SK-N-SH (cell line): ENCODE measurements at regions not wholly inside any gene's neighbourhood (a gene's known extent, or its start where the extent isn't known, plus 50 kb on each side); places are given as distances from the start of the nearest gene placed in this dataset.

Experiments
- CTCF ChIA-PET: fragments of 300-600, 350-600 bp; formaldehyde crosslinking; extraction: SDS; loops from one replicate; lab custom pipeline; 2021; lab: Yijun Ruan, JAX
- POLR2A ChIA-PET: fragments of 350-600 bp; sonication (Branson Sonifier 250); formaldehyde crosslinking; extraction: SDS; loops from one replicate; lab custom pipeline; 2020; ENCODE audit warnings: antibody characterized with exemption, inconsistent platforms; lab: Yijun Ruan, JAX
- DNase-seq: peaks from one replicate; pipeline ENCODE4 v3.0.0; 2012
- H2AFZ ChIP-seq: fragments of 200-600 bp; sonication (generic); 2 replicates; pipeline ENCODE4 v1.8.1; 2016; ENCODE audit warnings: antibody characterized with exemption, mild to moderate bottlenecking, low read depth
- H3F3A ChIP-seq: fragments of 200-600 bp; sonication (generic); replicated peaks from 2 replicates; pipeline ENCODE3; 2016; ENCODE audit warnings: antibody characterized with exemption, mild to moderate bottlenecking; ENCODE audit not compliant: insufficient read depth
- H3K27ac ChIP-seq, 2 experiments: fragments of 200-500 bp in 1 of 2; fragments of 200-600 bp in 1 of 2; sonication (Bioruptor generic) in 1 of 2; sonication (generic), shearing (Covaris generic) in 1 of 2; 2 replicates each; pipeline versions ENCODE4 v1.5.1 to v1.6.1; 2014 to 2016; ENCODE audit warnings: low read depth in 2 of 2, inconsistent platforms in 1 of 2, low read length in 1 of 2, mild to moderate bottlenecking in 1 of 2, mixed read lengths in 1 of 2
- H3K27me3 ChIP-seq: fragments of 200-600 bp; sonication (generic), shearing (Covaris generic); 2 replicates; pipeline ENCODE4 v1.6.1; 2016; ENCODE audit warnings: mixed run types; ENCODE audit not compliant: insufficient read depth
- H3K36me3 ChIP-seq, 2 experiments: fragments of 200-500 bp in 1 of 2; fragments of 200-600 bp in 1 of 2; sonication (Bioruptor generic) in 1 of 2; sonication (generic) in 1 of 2; replicated peaks in 1 of 2; 2 replicates each; pipeline versions ENCODE3 to v1.5.1; 2014 to 2016; ENCODE audit warnings: low read length in 1 of 2, mild to moderate bottlenecking in 1 of 2; ENCODE audit not compliant: insufficient read depth in 2 of 2, control insufficient read depth in 1 of 2
- H3K4me1 ChIP-seq, 2 experiments: fragments of 200-500 bp in 1 of 2; fragments of 200-600 bp in 1 of 2; sonication (Bioruptor generic) in 1 of 2; sonication (generic), shearing (Covaris generic) in 1 of 2; 2 replicates each; pipeline versions ENCODE4 v1.5.1 to v1.6.1; 2014 to 2016; ENCODE audit warnings: low read depth in 1 of 2, low read length in 1 of 2, mixed run types in 1 of 2; ENCODE audit not compliant: insufficient read depth in 2 of 2, control insufficient read depth in 1 of 2
- H3K4me2 ChIP-seq: fragments of 200-600 bp; sonication (generic), shearing (Covaris generic); 2 replicates; pipeline ENCODE4 v1.6.1; 2017; ENCODE audit warnings: mixed run types
- H3K4me3 ChIP-seq, 2 experiments: fragments of 200-500 bp in 1 of 2; fragments of 200-600 bp in 1 of 2; sonication (Bioruptor generic) in 1 of 2; sonication (generic), shearing (Covaris generic) in 1 of 2; 2 replicates each; pipeline versions ENCODE4 v1.5.1 to v1.8.1; 2014 to 2016; ENCODE audit warnings: low read depth in 2 of 2, inconsistent platforms in 1 of 2, low read length in 1 of 2, mild to moderate bottlenecking in 1 of 2, mixed read lengths in 1 of 2, moderate library complexity in 1 of 2
- H3K79me2 ChIP-seq: fragments of 200-600 bp; sonication (generic); 2 replicates; pipeline ENCODE4 v1.8.1; 2017; ENCODE audit warnings: mild to moderate bottlenecking; ENCODE audit not compliant: insufficient read depth
- H3K9ac ChIP-seq: fragments of 200-600 bp; sonication (generic); 2 replicates; pipeline ENCODE4 v1.6.1; 2017; ENCODE audit warnings: mixed run types
- H3K9me2 ChIP-seq: fragments of 200-600 bp; sonication (generic); 2 replicates; pipeline ENCODE4 v1.6.1; 2017; ENCODE audit warnings: mixed run types
- H3K9me3 ChIP-seq: fragments of 200-600 bp; sonication (generic); 2 replicates; pipeline ENCODE4 v1.6.1; 2017; ENCODE audit warnings: mixed run types, mild to moderate bottlenecking, moderate library complexity
- H4K20me1 ChIP-seq: fragments of 200-600 bp; sonication (generic); 2 replicates; pipeline ENCODE4 v1.6.1; 2017; ENCODE audit warnings: mild to moderate bottlenecking, mixed run types; ENCODE audit not compliant: insufficient read depth
- CTCF ChIP-seq: fragments of 200-600 bp; sonication (generic); IDR thresholded peaks from 2 replicates; pipeline ENCODE4 v1.6.1; 2017; ENCODE audit warnings: antibody characterized with exemption, mild to moderate bottlenecking, moderate library complexity
- ELF1 ChIP-seq: IDR thresholded peaks from 2 replicates; pipeline ENCODE4 v1.4.0; 2012
- EP300 ChIP-seq, 2 experiments: IDR thresholded peaks; 2 replicates each; pipeline versions ENCODE4 v1.4.0 to v1.6.1; 2012; ENCODE audit warnings: borderline replicate concordance in 1 of 2, low read depth in 1 of 2, low read length in 1 of 2
- EZH2phosphoT487 ChIP-seq: fragments of 200-600 bp; sonication (generic); IDR thresholded peaks from 2 replicates; pipeline ENCODE4 v1.6.1; 2017; ENCODE audit warnings: low read depth, mixed run types, mild to moderate bottlenecking, antibody characterized with exemption, moderate library complexity, borderline replicate concordance
- FOSL2 ChIP-seq: IDR thresholded peaks from 2 replicates; pipeline ENCODE4 v1.4.0; 2012; ENCODE audit warnings: low read depth, mild to moderate bottlenecking, moderate library complexity, borderline replicate concordance
- FOXM1 ChIP-seq: IDR thresholded peaks from 2 replicates; pipeline ENCODE4 v1.4.0; 2012; ENCODE audit warnings: low read depth, mild to moderate bottlenecking
- GATA2 ChIP-seq: sonication (generic); formaldehyde crosslinking; IDR thresholded peaks from 2 replicates; pipeline ENCODE4 v1.5.0; 2020; ENCODE audit warnings: mild to moderate bottlenecking, missing genetic modification reagents
- MEF2A ChIP-seq: IDR thresholded peaks from 2 replicates; pipeline ENCODE4 v1.4.0; 2012; ENCODE audit warnings: low read depth, borderline replicate concordance
- NRF1 ChIP-seq: IDR thresholded peaks from 2 replicates; pipeline ENCODE4 v1.6.1; 2012; ENCODE audit warnings: low read depth, mild to moderate bottlenecking, low read length
- TAF1 ChIP-seq: IDR thresholded peaks from 2 replicates; pipeline ENCODE4 v1.6.1; 2012; ENCODE audit warnings: low read depth, mild to moderate bottlenecking, low read length, moderate library complexity, borderline replicate concordance
- TEAD4 ChIP-seq: IDR thresholded peaks from 2 replicates; pipeline ENCODE4 v1.4.0; 2012; ENCODE audit warnings: mild to moderate bottlenecking, borderline replicate concordance; ENCODE audit not compliant: insufficient read depth
- USF2 ChIP-seq: fragments of 150-350 bp; IDR thresholded peaks from 2 replicates; pipeline ENCODE4 v1.6.1; 2017; ENCODE audit warnings: antibody characterized with exemption, low read length, low read depth, borderline replicate concordance
- ZBTB33 ChIP-seq: IDR thresholded peaks from 2 replicates; pipeline ENCODE4 v1.4.0; 2012; ENCODE audit warnings: low read depth, borderline replicate concordance
- WGBS: methylation state at CpG from one replicate; pipeline ENCODE4 v1.1.6; 2017; ENCODE audit warnings: low lambda C conversion rate; 5-methylcytosine and 5-hydroxymethylcytosine counted together
- TF ChIP-seq, protein P1 (sequence below): IDR thresholded peaks from 2 replicates; pipeline ENCODE4 v1.4.0; 2012; ENCODE audit warnings: low read depth
- TF ChIP-seq, protein P2 (sequence below): fragments of 150-350 bp; IDR thresholded peaks from 2 replicates; pipeline ENCODE4 v1.6.1; 2016; ENCODE audit warnings: mild to moderate bottlenecking, low read depth, low read length

- TF ChIP-seq, protein P1, sequence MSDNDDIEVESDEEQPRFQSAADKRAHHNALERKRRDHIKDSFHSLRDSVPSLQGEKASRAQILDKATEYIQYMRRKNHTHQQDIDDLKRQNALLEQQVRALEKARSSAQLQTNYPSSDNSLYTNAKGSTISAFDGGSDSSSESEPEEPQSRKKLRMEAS: no peak
- TF ChIP-seq USF2 (no peak), NRF1 (no peak), TEAD4 (no peak), ELF1 (no peak), GATA2 (CRISPR knock-in tag) (no peak), EZH2phosphoT487 (no peak), EP300 (IDR thresholded peaks at IDR 0.05; ENCODE audit: borderline replicate concordance in 1 of 2, low read depth in 1 of 2, low read length in 1 of 2) (no peak), MEF2A (no peak), CTCF (no peak), TAF1 (no peak), FOSL2 (no peak), FOXM1 (no peak), ZBTB33 (no peak)
- TF ChIP-seq, protein P2, sequence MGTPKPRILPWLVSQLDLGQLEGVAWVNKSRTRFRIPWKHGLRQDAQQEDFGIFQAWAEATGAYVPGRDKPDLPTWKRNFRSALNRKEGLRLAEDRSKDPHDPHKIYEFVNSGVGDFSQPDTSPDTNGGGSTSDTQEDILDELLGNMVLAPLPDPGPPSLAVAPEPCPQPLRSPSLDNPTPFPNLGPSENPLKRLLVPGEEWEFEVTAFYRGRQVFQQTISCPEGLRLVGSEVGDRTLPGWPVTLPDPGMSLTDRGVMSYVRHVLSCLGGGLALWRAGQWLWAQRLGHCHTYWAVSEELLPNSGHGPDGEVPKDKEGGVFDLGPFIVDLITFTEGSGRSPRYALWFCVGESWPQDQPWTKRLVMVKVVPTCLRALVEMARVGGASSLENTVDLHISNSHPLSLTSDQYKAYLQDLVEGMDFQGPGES: no peak
- Histone ChIP-seq H3K79me2 (no peaks in the 10 kb centered on the region), H3K27ac (no peak overlapping the region), H3K36me3 (no peaks in the 10 kb centered on the region), H3K27me3 (no peaks in the 10 kb centered on the region), H2AFZ (no peak overlapping the region), H3K9me3 (no peaks in the 10 kb centered on the region), H3K9ac (no peak overlapping the region), H3K4me3 (no peak overlapping the region), H3F3A (no peaks in the 10 kb centered on the region), H4K20me1 (no peaks in the 10 kb centered on the region), H3K9me2 (no peaks in the 10 kb centered on the region), H3K4me2 (no peak overlapping the region), H3K4me1 (no peaks in the 10 kb centered on the region; a peak in 1 of 4 replicates)
- 52% methylated on average over 7 of the region's 7 CpGs for WGBS
- ChIA-PET CTCF (no interaction called here), POLR2A (no interaction called here)
- DNase-seq: no peak
These were observed 468.2 kb upstream of the ARID1B start for GRCh38 chr6:156309017-156309416.
